ENCODE measurements at regions not wholly inside any gene's neighbourhood (a gene's known extent, or its start where the extent isn't known, plus 50 kb on each side); places are given as distances from the start of the nearest gene placed in this dataset.

DNA sequence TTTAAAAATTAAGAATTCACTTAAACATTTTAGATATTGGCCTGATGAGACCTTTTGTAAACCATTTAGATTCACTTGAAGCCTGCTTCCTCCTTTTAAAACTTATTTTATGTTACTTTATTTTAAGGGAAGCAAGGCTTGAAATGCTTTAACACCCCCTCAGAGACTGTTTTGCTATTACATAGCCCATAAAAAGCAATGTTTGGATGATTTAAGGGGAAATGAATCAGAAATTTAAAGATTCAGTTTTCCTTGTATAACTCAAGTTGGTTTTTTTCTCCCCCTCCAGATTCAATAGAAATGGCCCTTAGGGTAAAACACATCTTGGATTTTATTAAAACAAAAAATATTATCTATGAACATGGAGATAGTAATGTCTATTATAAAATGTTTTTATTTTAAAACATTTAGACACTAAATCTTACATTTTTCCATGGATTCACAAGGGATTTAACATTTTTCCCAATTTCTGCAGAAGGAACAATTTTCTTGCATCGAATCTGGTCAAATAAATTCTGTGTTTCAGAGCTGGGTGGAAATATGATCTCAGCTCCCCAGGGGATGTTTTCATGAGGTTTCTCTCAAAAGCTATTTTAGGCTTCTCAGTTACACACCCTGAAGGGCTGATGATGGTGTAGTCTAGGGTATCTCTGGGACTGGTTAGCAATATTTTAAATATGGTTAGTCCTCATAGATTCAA is 69.3 kb upstream of the WARS2 start:
- TF ChIP-seq CTCF (IDR thresholded peaks at IDR 0.05; ENCODE audit: low read depth, low read length, poor library complexity, severe bottlenecking), result no peak
- no peak for TF ChIP-seq EZH2phosphoT487 (IDR thresholded peaks at IDR 0.05; ENCODE audit: borderline replicate concordance, low read length)

Data from DOHH2 (cell line).